GM18505 (cell line): ENCODE measurements at regions not wholly inside any gene's neighbourhood (a gene's known extent, or its start where the extent isn't known, plus 50 kb on each side); places are given as distances from the start of the nearest gene placed in this dataset.
"Not testable (repeated sequence)": the region's sequence is repeated elsewhere in the genome, so short reads cannot be mapped to it uniquely, and the experiment has no call there.

Experiments used
- ATAC-seq: cut with Tn5 transposase; IDR thresholded peaks from one replicate; pipeline ENCODE4 v1.9.1; 2021; ENCODE audit not compliant: unreplicated experiment
- POLR2A ChIP-seq: IDR thresholded peaks from 4 replicates; pipeline ENCODE4 v1.6.1; 2011; ENCODE audit warnings: borderline replicate concordance; ENCODE audit not compliant: insufficient read depth, insufficient read length; ENCODE audit errors: extremely low read depth

- no peak for ATAC-seq
- TF ChIP-seq POLR2A, result no peak
These were observed 716.2 kb downstream of the NXPH1 start for GRCh38 chr7:9149499-9150082.

GRCh38 chr7:9163691-9164090 is 730.3 kb downstream of the NXPH1 start:
- ATAC-seq, result not testable (repeated sequence)

- ATAC-seq, result no peak
- TF ChIP-seq POLR2A, result no peak
These were observed 742.5 kb downstream of the NXPH1 start for GRCh38 chr7:9175871-9176270.

- no peak for TF ChIP-seq POLR2A
- no peak for ATAC-seq
These were observed 747.9 kb downstream of the NXPH1 start for GRCh38 chr7:9181356-9181755.

- TF ChIP-seq POLR2A, result no peak
- no peak for ATAC-seq
These were observed 753.3 kb downstream of the NXPH1 start for GRCh38 chr7:9186730-9187129.

GRCh38 chr7:9189703-9190102 is 756.3 kb downstream of the NXPH1 start:
- no peak for TF ChIP-seq POLR2A
- no peak for ATAC-seq

GRCh38 chr7:9192969-9193368 is 759.6 kb downstream of the NXPH1 start:
- ATAC-seq, result no peak
- no peak for TF ChIP-seq POLR2A

GRCh38 chr7:9200626-9201025 is 767.2 kb downstream of the NXPH1 start:
- no peak for ATAC-seq
- TF ChIP-seq POLR2A, result no peak

GRCh38 chr7:9201928-9202327 is 768.5 kb downstream of the NXPH1 start:
- TF ChIP-seq POLR2A, result no peak
- ATAC-seq, result no peak

GRCh38 chr7:9204571-9204970 is 771.2 kb downstream of the NXPH1 start:
- no peak for ATAC-seq
- TF ChIP-seq POLR2A, result no peak

GRCh38 chr7:9210114-9210513 is 776.7 kb downstream of the NXPH1 start:
- no peak for ATAC-seq
- no peak for TF ChIP-seq POLR2A

- no peak for TF ChIP-seq POLR2A
- ATAC-seq, result no peak
These were observed 783.8 kb downstream of the NXPH1 start for GRCh38 chr7:9217204-9217603.

GRCh38 chr7:9226500-9226899 is 793.1 kb downstream of the NXPH1 start:
- no peak for ATAC-seq
- no peak for TF ChIP-seq POLR2A

- no peak for ATAC-seq
- no peak for TF ChIP-seq POLR2A
These were observed 798.3 kb downstream of the NXPH1 start for GRCh38 chr7:9231630-9232121.

GRCh38 chr7:9240001-9240400 is 806.6 kb downstream of the NXPH1 start:
- no peak for TF ChIP-seq POLR2A
- no peak for ATAC-seq
